K562 (cell line): ENCODE measurements at regions not wholly inside any gene's neighbourhood (a gene's known extent, or its start where the extent isn't known, plus 50 kb on each side); places are given as distances from the start of the nearest gene placed in this dataset.

Experiments used
- ATAC-seq: fragments of 200-7000 bp; cut with Tn5 transposase; 3 replicates; pipeline ENCODE4 v1.9.1; 2020; ENCODE audit warnings: moderate library complexity
- BruUV-seq: library from RNA; stranded (reverse); fragments of 400-500 nt; replicated peaks from 2 replicates; lab custom pipeline; 2021; lab: Mats Ljungman, UMichigan
- CTCF ChIA-PET: fragments of 300-600 bp; formaldehyde crosslinking; extraction: SDS; loops from one replicate; lab custom pipeline; 2021; ENCODE audit warnings: low intra/inter-chr PET ratio; lab: Yijun Ruan, JAX
- POLR2A ChIA-PET: fragments of 300-600, 350-650 bp; sonication (Branson Sonifier 250); formaldehyde crosslinking; extraction: SDS; loops from one replicate; lab custom pipeline; 2021; ENCODE audit warnings: antibody characterized with exemption, inconsistent platforms; lab: Yijun Ruan, JAX
- DNase-seq, 4 experiments: peaks; one replicate each; pipeline versions ENCODE4 v3.0.0 to v3.0.0-alpha.2; 2011 to 2018; ENCODE audit warnings: low spot score in 3 of 4, mixed read lengths in 3 of 4; ENCODE audit errors: extremely low read depth in 1 of 4
- FAIRE-seq: peaks from 2 replicates; lab custom pipeline; 2011; peaks lifted over from hg19 to GRCh38; lab: Jason Lieb, UNC
- H2AFZ ChIP-seq: 2 replicates; pipeline ENCODE4 v1.6.0; 2011; ENCODE audit warnings: low read depth, low read length, control low read depth, inconsistent platforms
- H3K27ac ChIP-seq: fragments of 200-600 bp; 3 replicates; pipeline ENCODE4 v1.8.0; 2011; ENCODE audit warnings: low read depth, mild to moderate bottlenecking, control low read depth, inconsistent platforms, low read length, moderate library complexity, mixed read lengths; ENCODE audit errors: extremely low read depth
- H3K27me3 ChIP-seq, 2 experiments: fragments of 300-600 bp in 1 of 2; 2 replicates in 1 of 2; 3 replicates in 1 of 2; pipeline versions ENCODE4 v1.6.0 to v1.8.0; 2011; ENCODE audit warnings: inconsistent platforms in 2 of 2, low read length in 2 of 2, mild to moderate bottlenecking in 1 of 2, mixed read lengths in 1 of 2, moderate library complexity in 1 of 2; ENCODE audit not compliant: control insufficient read depth in 2 of 2, insufficient read depth in 2 of 2
- H3K36me3 ChIP-seq: fragments of 300-600 bp; 3 replicates; pipeline ENCODE4 v1.8.0; 2011; ENCODE audit warnings: mild to moderate bottlenecking, low read length, inconsistent platforms; ENCODE audit not compliant: control insufficient read depth, insufficient read depth
- H3K4me1 ChIP-seq, 2 experiments: fragments of 200-600 bp in 1 of 2; replicated peaks in 1 of 2; 2 replicates in 1 of 2; 3 replicates in 1 of 2; pipeline versions ENCODE4 v1.5.1 to v1.8.0; 2011; ENCODE audit warnings: inconsistent platforms in 2 of 2, low read length in 2 of 2, mild to moderate bottlenecking in 1 of 2, mixed read lengths in 1 of 2, moderate library complexity in 1 of 2; ENCODE audit not compliant: control insufficient read depth in 2 of 2, insufficient read depth in 2 of 2
- H3K4me2 ChIP-seq: 2 replicates; pipeline ENCODE4 v1.6.1; 2011; ENCODE audit warnings: low read length, control low read depth, inconsistent platforms, mixed read lengths; ENCODE audit not compliant: insufficient read depth
- H3K4me3 ChIP-seq: fragments of 200-600 bp; sonication (generic), shearing (Covaris generic); 2 replicates; pipeline ENCODE4 v1.5.1; 2016; ENCODE audit warnings: control low read depth, inconsistent platforms
- H3K79me2 ChIP-seq: fragments of 200-600 bp; 3 replicates; pipeline ENCODE4 v1.8.0; 2011; ENCODE audit warnings: low read length, inconsistent platforms; ENCODE audit not compliant: control insufficient read depth, insufficient read depth
- H3K9ac ChIP-seq, 2 experiments: 2 replicates each; pipeline versions ENCODE4 v1.6.0 to v1.6.1; 2011; ENCODE audit warnings: low read depth in 2 of 2, low read length in 2 of 2, control low read depth in 1 of 2, inconsistent platforms in 1 of 2, mild to moderate bottlenecking in 1 of 2, mixed read lengths in 1 of 2; ENCODE audit not compliant: insufficient read depth in 1 of 2
- H3K9me1 ChIP-seq: one replicate; pipeline ENCODE4 v1.6.0; 2011; ENCODE audit warnings: inconsistent platforms, mild to moderate bottlenecking, low read length, moderate library complexity; ENCODE audit not compliant: control insufficient read depth, insufficient read depth
- H3K9me3 ChIP-seq: replicated peaks from 2 replicates; pipeline ENCODE4 v1.5.1; 2011; ENCODE audit warnings: low read depth, low read length, inconsistent platforms; ENCODE audit not compliant: control insufficient read depth, insufficient read depth
- H4K20me1 ChIP-seq: replicated peaks from 2 replicates; pipeline ENCODE4 v1.6.1; 2011; ENCODE audit warnings: low read length, inconsistent platforms, mixed read lengths; ENCODE audit not compliant: control insufficient read depth, insufficient read depth
- ELF1 ChIP-seq: fragments of 200-800 bp; sonication (Bioruptor generic); IDR thresholded peaks from 2 replicates; pipeline ENCODE4 v1.6.1; 2016; ENCODE audit warnings: missing genetic modification characterization, missing compliant biosample characterization
- KHSRP ChIP-seq: fragments of 450-650 bp; IDR thresholded peaks from 2 replicates; pipeline ENCODE4 v1.6.1; 2017
- MLLT1 ChIP-seq, 2 experiments: fragments of 450-650 bp; IDR thresholded peaks; 2 replicates each; pipeline ENCODE4 v1.6.1; 2016
- SMARCB1 ChIP-seq: IDR thresholded peaks from 2 replicates; pipeline ENCODE4 v1.6.1; 2011; ENCODE audit warnings: improper control_type of control experiment, low read depth; ENCODE audit not compliant: insufficient read length
- SPI1 ChIP-seq: IDR thresholded peaks from 2 replicates; pipeline ENCODE4 v1.6.1; 2011; ENCODE audit warnings: low read depth, low read length, control low read depth, borderline replicate concordance
- ZBTB1 ChIP-seq: sonication (generic); formaldehyde crosslinking; IDR thresholded peaks from 2 replicates; pipeline ENCODE4 v1.8.1; 2023; ENCODE audit warnings: missing genetic modification reagents, low read depth, mild to moderate bottlenecking, borderline replicate concordance
- ZSCAN32 ChIP-seq: fragments of 450-650 bp; formaldehyde crosslinking; IDR thresholded peaks from 2 replicates; pipeline ENCODE4 v1.4.0; 2020; ENCODE audit warnings: mild to moderate bottlenecking, moderate library complexity
- WGBS: fragments of 100-300 bp; shearing (Covaris generic); methylation state at CpG from one replicate; pipeline ENCODE4 v1.1.6; 2016; ENCODE audit warnings: low coverage, mixed read lengths; ENCODE audit not compliant: insufficient coverage; ENCODE audit errors: missing lambda C conversion rate; 5-methylcytosine and 5-hydroxymethylcytosine counted together
- in situ Hi-C: fragments of 300-500 bp; cut with MboI; formaldehyde crosslinking; loops from 4 replicates; pipeline ENCODE4 v1.15.0; 2018; ENCODE audit warnings: inconsistent platforms, mixed read lengths
- intact Hi-C: fragments of 100-400 bp; cut with micrococcal nuclease; formaldehyde crosslinking; loops from 2 replicates; pipeline ENCODE4 v1.14.2; 2022
- TF ChIP-seq, protein P1 (sequence below), 3 experiments: IDR thresholded peaks in 2 of 3; conservative IDR thresholded peaks in 1 of 3; 2 replicates each; pipeline ENCODE4 v1.5.1; 2011 to 2012; ENCODE audit warnings: low read length in 3 of 3, mild to moderate bottlenecking in 3 of 3, control low read depth in 2 of 3, improper control_type of control experiment in 1 of 3, inconsistent platforms in 1 of 3, low read depth in 1 of 3, mixed read lengths in 1 of 3, moderate library complexity in 1 of 3; ENCODE audit not compliant: insufficient read depth in 2 of 3

DNA sequence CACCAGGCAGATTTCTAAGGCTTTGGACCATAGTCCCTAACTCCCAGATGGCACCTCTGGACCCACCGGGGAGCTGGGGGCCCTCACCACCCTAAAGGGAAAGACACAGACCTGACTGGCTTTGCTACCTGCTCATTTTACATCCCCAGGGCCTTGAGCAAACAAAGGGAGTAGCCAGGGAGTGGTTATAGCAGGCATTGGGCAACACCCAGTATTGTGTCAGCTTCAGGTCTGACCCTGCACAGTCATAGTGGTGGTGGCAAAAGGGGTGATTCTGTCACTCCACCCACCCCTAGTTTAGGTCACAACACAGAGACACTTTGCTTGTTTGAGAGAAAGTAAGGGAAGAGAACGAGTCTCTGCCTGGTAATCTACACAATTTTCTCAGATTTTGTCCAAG lies 352.5 kb downstream of the DIPK2A start (continued):
- TF ChIP-seq, protein P1, sequence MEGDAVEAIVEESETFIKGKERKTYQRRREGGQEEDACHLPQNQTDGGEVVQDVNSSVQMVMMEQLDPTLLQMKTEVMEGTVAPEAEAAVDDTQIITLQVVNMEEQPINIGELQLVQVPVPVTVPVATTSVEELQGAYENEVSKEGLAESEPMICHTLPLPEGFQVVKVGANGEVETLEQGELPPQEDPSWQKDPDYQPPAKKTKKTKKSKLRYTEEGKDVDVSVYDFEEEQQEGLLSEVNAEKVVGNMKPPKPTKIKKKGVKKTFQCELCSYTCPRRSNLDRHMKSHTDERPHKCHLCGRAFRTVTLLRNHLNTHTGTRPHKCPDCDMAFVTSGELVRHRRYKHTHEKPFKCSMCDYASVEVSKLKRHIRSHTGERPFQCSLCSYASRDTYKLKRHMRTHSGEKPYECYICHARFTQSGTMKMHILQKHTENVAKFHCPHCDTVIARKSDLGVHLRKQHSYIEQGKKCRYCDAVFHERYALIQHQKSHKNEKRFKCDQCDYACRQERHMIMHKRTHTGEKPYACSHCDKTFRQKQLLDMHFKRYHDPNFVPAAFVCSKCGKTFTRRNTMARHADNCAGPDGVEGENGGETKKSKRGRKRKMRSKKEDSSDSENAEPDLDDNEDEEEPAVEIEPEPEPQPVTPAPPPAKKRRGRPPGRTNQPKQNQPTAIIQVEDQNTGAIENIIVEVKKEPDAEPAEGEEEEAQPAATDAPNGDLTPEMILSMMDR (IDR thresholded peaks at IDR 0.05 in 2 of 3, conservative IDR thresholded peaks at IDR 0.05 in 1 of 3; ENCODE audit: insufficient read depth in 2 of 3, low read depth in 1 of 3, low read length in 3 of 3) = no peak
- no peak for TF ChIP-seq MLLT1 (IDR thresholded peaks at IDR 0.05)

DNA sequence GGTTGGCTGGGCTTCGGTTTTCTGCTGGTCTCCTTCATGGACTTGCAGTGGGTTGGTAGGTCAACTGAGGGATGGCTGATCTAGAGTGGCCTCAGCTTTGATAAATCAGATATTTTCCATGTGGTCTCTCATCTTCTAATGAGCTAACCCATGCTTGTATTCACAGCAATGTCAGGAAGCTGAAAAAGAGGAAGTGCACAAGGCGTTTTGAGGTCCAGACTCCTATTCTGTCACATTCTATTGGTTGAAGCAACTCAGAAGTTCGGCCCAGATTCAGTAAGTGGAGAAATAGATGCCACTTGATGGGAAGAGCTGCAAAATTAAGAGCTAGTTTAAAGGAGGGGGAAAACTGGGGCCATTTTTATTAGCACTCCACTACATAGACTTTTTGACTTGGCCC lies 361.2 kb downstream of the DIPK2A start:
- H3K9me3 ChIP-seq = no peaks in the 10 kb centered on the region
- no peaks in the 10 kb centered on the region for H3K4me1 ChIP-seq
- intact Hi-C loops = no loop called here
- FAIRE-seq (no peak), ATAC-seq (no peak)
- no peaks in the 10 kb centered on the region for H3K9me1 ChIP-seq
- H4K20me1 ChIP-seq = no peaks in the 10 kb centered on the region
- H3K4me2 ChIP-seq = no peak overlapping the region
- no peak overlapping the region for H3K9ac ChIP-seq
- in situ Hi-C loops = no loop called here
- BruUV-seq = no TSS peak
- POLR2A ChIA-PET = no interaction called here
- no peak overlapping the region for H3K27ac ChIP-seq
- TF ChIP-seq ZBTB1 (CRISPR knock-in tag) (no peak), SPI1 (peak; percentile 68; the same call in 1 of the 2 replicates), KHSRP (no peak), SMARCB1 (no peak), ELF1 (no peak), ZSCAN32 (CRISPR knock-in tag) (no peak)
- TF ChIP-seq, all 486 proteins: peak for 1
- Histone ChIP-seq H3K79me2 (no peaks in the 10 kb centered on the region), H2AFZ (no peak overlapping the region), H3K36me3 (no peaks in the 10 kb centered on the region), H3K27me3 (no peaks in the 10 kb centered on the region), H3K4me3 (no peak overlapping the region)
- 0% methylated on average over 3 of the region's 3 CpGs for WGBS
- no peak for DNase-seq
- CTCF ChIA-PET = no interaction called here
